SH-SY5Y (cell line): ENCODE measurements at regions not wholly inside any gene's neighbourhood (a gene's known extent, or its start where the extent isn't known, plus 50 kb on each side); places are given as distances from the start of the nearest gene placed in this dataset.

Experiments
- GATA2 ChIP-seq: IDR thresholded peaks from 2 replicates; pipeline ENCODE4 v1.6.1; 2011; ENCODE audit warnings: mild to moderate bottlenecking, low read depth, low read length
- GATA3 ChIP-seq: IDR thresholded peaks from 2 replicates; pipeline ENCODE4 v1.6.1; 2011; ENCODE audit warnings: low read depth, mild to moderate bottlenecking, low read length, moderate library complexity

- TF ChIP-seq GATA2 (no peak), GATA3 (no peak)
Measured at GRCh38 chr11:70502677-70503467, 104.5 kb downstream of the CTTN start.
